MG63 (cell line): ENCODE measurements at regions not wholly inside any gene's neighbourhood (a gene's known extent, or its start where the extent isn't known, plus 50 kb on each side); places are given as distances from the start of the nearest gene placed in this dataset.
A peak's percentile ranks its signal among the peaks of the same experiment; 100 is the strongest.

ENCODE experiments used
- DNase-seq: peaks from one replicate; pipeline ENCODE4 v3.0.0-alpha.2; 2020
- H3K27me3 ChIP-seq: fragments of 250-450 bp; sonication (Bioruptor Pico); 2 replicates; pipeline ENCODE4 v1.5.1; 2020; ENCODE audit warnings: mild to moderate bottlenecking, moderate library complexity
- H3K36me3 ChIP-seq: fragments of 250-450 bp; sonication (Bioruptor Pico); 2 replicates; pipeline ENCODE4 v1.5.1; 2020; ENCODE audit warnings: mild to moderate bottlenecking, moderate library complexity
- H3K4me3 ChIP-seq: fragments of 250-450 bp; sonication (Bioruptor Pico); 2 replicates; pipeline ENCODE4 v1.5.1; 2020; ENCODE audit warnings: mild to moderate bottlenecking, moderate library complexity
- H3K9me3 ChIP-seq: fragments of 250-450 bp; sonication (Bioruptor Pico); 2 replicates; pipeline ENCODE4 v1.5.1; 2020; ENCODE audit warnings: mild to moderate bottlenecking, moderate library complexity

GRCh38 chr20:48310305-48310704 is 517.5 kb downstream of the PREX1 start:
- no peaks in the 10 kb centered on the region for H3K36me3 ChIP-seq
- no peak for DNase-seq
- H3K4me3 ChIP-seq = no peak overlapping the region
- no peaks in the 10 kb centered on the region for H3K9me3 ChIP-seq
- H3K27me3 ChIP-seq = 0 out of 2 replicates have a peak, but pooled peaks cover 4% of the 10 kb centered on the region

GRCh38 chr20:48309293-48309692 is 518.5 kb downstream of the PREX1 start:
- no peaks in the 10 kb centered on the region for H3K36me3 ChIP-seq
- H3K27me3 ChIP-seq = peaks cover 11% of the 10 kb centered on the region
- DNase-seq = no peak
- 0 out of 2 replicates have a peak, but pooled peaks cover 2% of the 10 kb centered on the region for H3K9me3 ChIP-seq
- no peak overlapping the region for H3K4me3 ChIP-seq

- peaks cover 15% of the 10 kb centered on the region for H3K27me3 ChIP-seq
Measured at GRCh38 chr20:48308882-48309281, 518.9 kb downstream of the PREX1 start.

GRCh38 chr20:48308232-48308781 is 519.5 kb downstream of the PREX1 start:
- Histone ChIP-seq H3K36me3 (no peaks in the 10 kb centered on the region), H3K4me3 (no peak overlapping the region), H3K9me3 (0 out of 2 replicates have a peak, but pooled peaks cover 2% of the 10 kb centered on the region), H3K27me3 (peaks cover 19% of the 10 kb centered on the region)
- DNase-seq = no peak

More at GRCh38 chr20:48308882-48309281, 518.9 kb downstream of the PREX1 start:
- DNase-seq = no peak
- Histone ChIP-seq H3K4me3 (no peak overlapping the region), H3K36me3 (no peaks in the 10 kb centered on the region), H3K9me3 (0 out of 2 replicates have a peak, but pooled peaks cover 2% of the 10 kb centered on the region)

- Histone ChIP-seq H3K4me3 (no peak overlapping the region), H3K9me3 (0 out of 2 replicates have a peak, but pooled peaks cover 2% of the 10 kb centered on the region), H3K36me3 (no peaks in the 10 kb centered on the region), H3K27me3 (peaks cover 19% of the 10 kb centered on the region)
- no peak for DNase-seq
Measured at GRCh38 chr20:48307277-48307676, 520.5 kb downstream of the PREX1 start.

GRCh38 chr20:48302844-48303542 is 517.7 kb upstream of the SULF2 start:
- peaks cover 4% of the 10 kb centered on the region; the same call in 1 of the 2 replicates for H3K9me3 ChIP-seq
- H3K4me3 ChIP-seq = no peak overlapping the region
- DNase-seq = no peak
- no peaks in the 10 kb centered on the region for H3K36me3 ChIP-seq
- peaks cover 19% of the 10 kb centered on the region for H3K27me3 ChIP-seq

- peaks cover 18% of the 10 kb centered on the region for H3K27me3 ChIP-seq
- no peak for DNase-seq
- H3K36me3 ChIP-seq = no peaks in the 10 kb centered on the region
- H3K9me3 ChIP-seq = peaks cover 6% of the 10 kb centered on the region; the same call in 1 of the 2 replicates
- H3K4me3 ChIP-seq = no peak overlapping the region
Measured at GRCh38 chr20:48302149-48302548, 516.9 kb upstream of the SULF2 start.

GRCh38 chr20:48301189-48301588 is 515.9 kb upstream of the SULF2 start:
- no peaks in the 10 kb centered on the region for H3K36me3 ChIP-seq
- H3K27me3 ChIP-seq = peaks cover 15% of the 10 kb centered on the region
- no peak overlapping the region for H3K4me3 ChIP-seq
- H3K9me3 ChIP-seq = peaks cover 6% of the 10 kb centered on the region; the same call in 1 of the 2 replicates
- no peak for DNase-seq

- H3K36me3 ChIP-seq = no peaks in the 10 kb centered on the region
- peaks cover 6% of the 10 kb centered on the region; the same call in 1 of the 2 replicates for H3K9me3 ChIP-seq
- H3K4me3 ChIP-seq = no peak overlapping the region
- DNase-seq = no peak
- H3K27me3 ChIP-seq = peaks cover 15% of the 10 kb centered on the region
Measured at GRCh38 chr20:48300529-48300928, 515.2 kb upstream of the SULF2 start.

- H3K36me3 ChIP-seq = no peaks in the 10 kb centered on the region
- peaks cover 4% of the 10 kb centered on the region; the same call in 1 of the 2 replicates for H3K9me3 ChIP-seq
- peak; percentile 84 for DNase-seq
- H3K27me3 ChIP-seq = peaks cover 5% of the 10 kb centered on the region
- H3K4me3 ChIP-seq = no peak overlapping the region
Measured at GRCh38 chr20:48298851-48299484, 513.7 kb upstream of the SULF2 start.

- H3K27me3 ChIP-seq = peaks cover under 1% of the 10 kb centered on the region; the same call in 1 of the 2 replicates
- DNase-seq = no peak
- no peak overlapping the region for H3K4me3 ChIP-seq
- H3K9me3 ChIP-seq = peaks cover 4% of the 10 kb centered on the region; the same call in 1 of the 2 replicates
- H3K36me3 ChIP-seq = no peaks in the 10 kb centered on the region
Measured at GRCh38 chr20:48298433-48298832, 513.2 kb upstream of the SULF2 start.

- no peaks in the 10 kb centered on the region for H3K36me3 ChIP-seq
- H3K4me3 ChIP-seq = no peak overlapping the region
- H3K9me3 ChIP-seq = peaks cover 4% of the 10 kb centered on the region; the same call in 1 of the 2 replicates
- no peaks in the 10 kb centered on the region for H3K27me3 ChIP-seq
- DNase-seq = peak; percentile 64
Measured at GRCh38 chr20:48295966-48296421, 510.7 kb upstream of the SULF2 start.

GRCh38 chr20:48295445-48295903 is 510.2 kb upstream of the SULF2 start:
- Histone ChIP-seq H3K9me3 (peaks cover 4% of the 10 kb centered on the region; the same call in 1 of the 2 replicates), H3K36me3 (no peaks in the 10 kb centered on the region), H3K4me3 (no peak overlapping the region), H3K27me3 (no peaks in the 10 kb centered on the region)
- peak; percentile 76 for DNase-seq

- DNase-seq = no peak
- H3K36me3 ChIP-seq = no peaks in the 10 kb centered on the region
- no peak overlapping the region for H3K4me3 ChIP-seq
- H3K27me3 ChIP-seq = no peaks in the 10 kb centered on the region
- peaks cover 4% of the 10 kb centered on the region; the same call in 1 of the 2 replicates for H3K9me3 ChIP-seq
Measured at GRCh38 chr20:48294942-48295341, 509.7 kb upstream of the SULF2 start.

- Histone ChIP-seq H3K9me3 (peaks cover 4% of the 10 kb centered on the region; the same call in 1 of the 2 replicates), H3K36me3 (no peaks in the 10 kb centered on the region), H3K27me3 (no peaks in the 10 kb centered on the region), H3K4me3 (no peak overlapping the region)
- peak; percentile 88 for DNase-seq
Measured at GRCh38 chr20:48294196-48294595, 508.9 kb upstream of the SULF2 start.

GRCh38 chr20:48293671-48294070 is 508.4 kb upstream of the SULF2 start:
- Histone ChIP-seq H3K36me3 (no peaks in the 10 kb centered on the region), H3K9me3 (peaks cover 4% of the 10 kb centered on the region; the same call in 1 of the 2 replicates), H3K4me3 (no peak overlapping the region), H3K27me3 (no peaks in the 10 kb centered on the region)
- no peak for DNase-seq

- no peak for DNase-seq
- Histone ChIP-seq H3K27me3 (no peaks in the 10 kb centered on the region), H3K9me3 (peaks cover under 1% of the 10 kb centered on the region; the same call in 1 of the 2 replicates), H3K36me3 (no peaks in the 10 kb centered on the region), H3K4me3 (no peak overlapping the region)
Measured at GRCh38 chr20:48292806-48293205, 507.5 kb upstream of the SULF2 start.
